ENCODE measurements at regions not wholly inside any gene's neighbourhood (a gene's known extent, or its start where the extent isn't known, plus 50 kb on each side); places are given as distances from the start of the nearest gene placed in this dataset.

DNA sequence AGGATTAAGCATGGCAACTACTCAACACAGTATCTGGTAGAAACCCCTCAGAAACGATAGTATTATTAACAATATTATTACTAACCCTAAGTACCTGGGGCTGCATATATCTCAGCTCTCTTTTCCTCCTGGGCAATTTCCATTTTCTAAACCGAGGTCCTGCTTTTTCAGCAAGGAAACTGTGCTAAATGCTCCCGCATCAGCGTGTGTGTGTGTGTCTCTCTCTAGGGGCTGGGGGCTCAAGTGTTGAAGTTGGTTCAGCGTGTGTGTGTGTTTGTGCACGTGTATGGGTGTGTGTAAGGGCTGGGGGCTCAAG is 169.3 kb upstream of the MAF start:
- H3K4me3 ChIP-seq (ENCODE audit: low read depth, low read length): peak overlapping the region; percentile 66
- TF ChIP-seq, protein P1, sequence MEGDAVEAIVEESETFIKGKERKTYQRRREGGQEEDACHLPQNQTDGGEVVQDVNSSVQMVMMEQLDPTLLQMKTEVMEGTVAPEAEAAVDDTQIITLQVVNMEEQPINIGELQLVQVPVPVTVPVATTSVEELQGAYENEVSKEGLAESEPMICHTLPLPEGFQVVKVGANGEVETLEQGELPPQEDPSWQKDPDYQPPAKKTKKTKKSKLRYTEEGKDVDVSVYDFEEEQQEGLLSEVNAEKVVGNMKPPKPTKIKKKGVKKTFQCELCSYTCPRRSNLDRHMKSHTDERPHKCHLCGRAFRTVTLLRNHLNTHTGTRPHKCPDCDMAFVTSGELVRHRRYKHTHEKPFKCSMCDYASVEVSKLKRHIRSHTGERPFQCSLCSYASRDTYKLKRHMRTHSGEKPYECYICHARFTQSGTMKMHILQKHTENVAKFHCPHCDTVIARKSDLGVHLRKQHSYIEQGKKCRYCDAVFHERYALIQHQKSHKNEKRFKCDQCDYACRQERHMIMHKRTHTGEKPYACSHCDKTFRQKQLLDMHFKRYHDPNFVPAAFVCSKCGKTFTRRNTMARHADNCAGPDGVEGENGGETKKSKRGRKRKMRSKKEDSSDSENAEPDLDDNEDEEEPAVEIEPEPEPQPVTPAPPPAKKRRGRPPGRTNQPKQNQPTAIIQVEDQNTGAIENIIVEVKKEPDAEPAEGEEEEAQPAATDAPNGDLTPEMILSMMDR (IDR thresholded peaks at IDR 0.05; ENCODE audit: low read depth, low read length): no peak
- ChIA-PET POLR2A (interaction anchor here (0.6 kb wide), 1 partner anchor 81 kb away, joined by 13 read pairs; no protein-coding TSS in a partner anchor), CTCF (interaction anchor here (0.6 to 0.7 kb wide), 3 partner anchors 32 to 1645 kb away, joined by 3 to 4 read pairs (median 3); no protein-coding TSS in a partner anchor)
- no peak overlapping the region for H3K27ac ChIP-seq (ENCODE audit: low read depth, low read length)
- H3K9me3 ChIP-seq (ENCODE audit: control insufficient read depth, insufficient read depth, low read length): no peaks in the 10 kb centered on the region; the same call in 1 of the 2 replicates
- H3K27me3 ChIP-seq (ENCODE audit: control insufficient read depth, insufficient read depth, low read length): no peaks in the 10 kb centered on the region
- no peak for DNase-seq (ENCODE audit: low read depth, low spot score)

GRCh38 chr16:79769270-79769927 is 168.9 kb upstream of the MAF start:
- no peaks in the 10 kb centered on the region for H3K27me3 ChIP-seq (ENCODE audit: control insufficient read depth, insufficient read depth, low read length)
- TF ChIP-seq, protein P1 (IDR thresholded peaks at IDR 0.05; ENCODE audit: low read depth, low read length): no peak
- no peak overlapping the region for H3K4me3 ChIP-seq (ENCODE audit: low read depth, low read length)
- ChIA-PET POLR2A (interaction anchor here (0.6 kb wide), 1 partner anchor 80 kb away, joined by 13 read pairs; no protein-coding TSS in a partner anchor), CTCF (interaction anchor here (0.6 kb wide), 1 partner anchor 596 kb away, joined by 4 read pairs; no protein-coding TSS in a partner anchor)
- no peak overlapping the region for H3K27ac ChIP-seq (ENCODE audit: low read depth, low read length)
- H3K9me3 ChIP-seq (ENCODE audit: control insufficient read depth, insufficient read depth, low read length): no peaks in the 10 kb centered on the region; the same call in 1 of the 2 replicates
- no peak for DNase-seq (ENCODE audit: low read depth, low spot score)

DNA sequence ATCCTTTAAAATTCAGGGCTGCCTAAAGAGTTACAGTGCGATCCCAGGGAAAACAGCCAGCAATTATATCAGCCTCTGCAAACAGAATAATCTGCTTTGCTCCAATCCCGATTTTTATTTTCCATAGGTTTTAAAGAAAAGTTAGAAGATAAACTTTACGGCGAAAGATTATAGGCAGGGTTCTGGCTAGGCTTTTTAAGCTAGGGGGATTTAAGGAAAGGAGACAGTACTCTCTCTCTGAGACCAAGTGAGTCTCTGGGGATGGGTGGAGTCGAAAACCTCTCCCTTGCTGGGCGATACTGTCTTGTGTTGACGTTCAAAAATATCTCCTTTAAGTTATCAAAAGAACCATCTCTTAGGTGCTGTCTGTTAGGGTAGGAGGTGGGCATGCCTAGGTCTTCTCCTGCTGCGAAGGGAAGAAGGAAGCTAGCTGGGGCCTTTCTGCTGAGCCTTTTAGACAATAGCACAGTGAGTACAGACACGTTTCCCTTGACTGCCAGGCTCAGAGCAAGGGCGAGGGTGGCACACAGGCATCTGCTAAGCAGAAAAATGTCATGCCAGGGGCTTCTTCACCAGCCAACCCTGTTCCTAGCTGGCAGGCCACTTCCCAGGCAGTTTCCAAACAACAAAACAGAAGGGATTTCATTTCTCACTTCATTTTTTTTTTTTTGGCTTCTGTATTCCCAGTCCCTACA is 167.9 kb upstream of the MAF start:
- ChIA-PET CTCF (interaction anchor here (2.5 kb wide), 1 partner anchor 601 kb away, joined by 9 read pairs; no protein-coding TSS in a partner anchor), POLR2A (no interaction called here)
- H3K4me3 ChIP-seq (ENCODE audit: low read depth, low read length): peak overlapping the region; percentile 23; the same call in 1 of the 2 replicates
- H3K9me3 ChIP-seq (ENCODE audit: control insufficient read depth, insufficient read depth, low read length): no peaks in the 10 kb centered on the region; the same call in 1 of the 2 replicates
- H3K27me3 ChIP-seq (ENCODE audit: control insufficient read depth, insufficient read depth, low read length): no peaks in the 10 kb centered on the region
- no peak for DNase-seq (ENCODE audit: low read depth, low spot score)
- TF ChIP-seq, protein P1 (IDR thresholded peaks at IDR 0.05; ENCODE audit: low read depth, low read length): no peak
- no peak overlapping the region for H3K27ac ChIP-seq (ENCODE audit: low read depth, low read length)

GRCh38 chr16:79767421-79768275 is 167.1 kb upstream of the MAF start:
- ChIA-PET POLR2A (no interaction called here), CTCF (interaction anchor here (2.5 kb wide), 1 partner anchor 602 kb away, joined by 9 read pairs; no protein-coding TSS in a partner anchor)
- no peak for DNase-seq (ENCODE audit: low read depth, low spot score)
- Histone ChIP-seq H3K27ac (ENCODE audit: low read depth, low read length) (no peak overlapping the region), H3K4me3 (ENCODE audit: low read depth, low read length) (peak overlapping the region; percentile 23; the same call in 1 of the 2 replicates), H3K9me3 (ENCODE audit: control insufficient read depth, insufficient read depth, low read length) (no peaks in the 10 kb centered on the region; the same call in 1 of the 2 replicates), H3K27me3 (ENCODE audit: control insufficient read depth, insufficient read depth, low read length) (no peaks in the 10 kb centered on the region)
- TF ChIP-seq, protein P1 (IDR thresholded peaks at IDR 0.05; ENCODE audit: low read depth, low read length): peak; percentile 34; the same call in 1 of the 2 replicates
